OCI-M1 (cell line): ENCODE measurements at regions not wholly inside any gene's neighbourhood (a gene's known extent, or its start where the extent isn't known, plus 50 kb on each side); places are given as distances from the start of the nearest gene placed in this dataset.
"Not testable (repeated sequence)": the region's sequence is repeated elsewhere in the genome, so short reads cannot be mapped to it uniquely, and the experiment has no call there.

Experiments
- DNase-seq: peaks from one replicate; lab custom pipeline; 2025; lab: John Stamatoyannopoulos, UW

GRCh38 chr1:146715054-146715453 lies 223.1 kb upstream of the NBPF12 start:
- DNase-seq: not testable (repeated sequence)

GRCh38 chr1:146710838-146711521 lies 227.1 kb upstream of the NBPF12 start:
- peak; percentile 48 for DNase-seq

DNA sequence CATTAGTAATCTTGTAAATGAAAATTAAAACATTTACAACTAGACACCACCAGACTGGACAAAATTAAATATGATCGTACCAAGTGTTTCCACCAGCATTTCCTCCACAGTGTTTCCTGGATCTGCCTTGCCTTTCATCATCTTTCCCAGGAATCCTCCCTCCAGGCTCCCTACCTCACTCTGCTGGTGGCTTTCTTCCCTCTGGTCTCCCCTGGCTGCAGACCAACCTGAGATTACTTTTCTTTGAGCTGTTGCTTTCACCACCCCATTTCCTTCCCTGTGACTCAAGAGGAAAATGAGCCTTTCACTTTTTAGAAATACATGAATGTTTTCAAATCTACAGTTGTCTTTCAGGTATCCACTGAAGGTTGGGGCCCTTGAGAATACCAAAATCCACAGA lies 228.8 kb upstream of the NBPF12 start:
- not testable (repeated sequence) for DNase-seq

GRCh38 chr1:146704162-146704724 lies 233.9 kb upstream of the NBPF12 start:
- not testable (repeated sequence) for DNase-seq

DNA sequence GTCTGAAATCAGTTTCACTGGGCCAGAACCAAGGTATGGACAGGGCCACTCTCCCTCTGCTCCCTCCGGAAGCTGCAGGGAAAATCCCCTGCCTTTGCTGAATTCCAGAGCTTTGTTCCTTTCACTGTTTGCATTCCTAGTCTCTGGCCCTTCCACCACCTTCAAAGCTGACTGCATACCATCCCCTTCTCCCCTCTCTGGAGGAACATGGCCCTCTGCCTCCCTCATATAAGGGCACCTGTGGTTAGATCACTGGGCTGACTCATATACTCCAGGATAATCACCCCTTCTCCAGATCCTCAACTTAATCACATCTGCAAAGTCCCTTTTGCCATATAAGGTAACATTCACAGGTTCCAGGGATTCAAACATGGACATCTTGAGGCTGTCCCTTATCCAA lies 236.8 kb upstream of the NBPF12 start:
- not testable (repeated sequence) for DNase-seq

DNA sequence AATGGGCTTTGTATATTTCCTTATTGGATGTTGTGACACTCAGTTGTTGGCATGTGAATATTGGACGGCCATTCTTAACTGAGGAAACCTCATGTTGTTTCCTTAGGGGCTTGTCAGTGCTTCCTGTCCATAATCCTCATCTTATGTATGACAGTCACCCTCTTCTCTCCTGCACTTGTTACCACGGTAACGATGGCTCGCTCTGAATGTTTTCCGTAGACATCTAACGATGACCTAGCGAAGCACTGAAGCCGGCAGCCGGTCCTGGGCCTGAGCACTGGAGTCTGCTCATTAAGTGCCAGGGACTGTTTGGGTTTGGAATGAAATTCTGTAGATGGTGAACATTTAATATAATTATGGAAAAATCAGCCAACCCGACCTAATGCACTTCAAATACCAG lies 242.7 kb upstream of the NBPF12 start:
- not testable (repeated sequence) for DNase-seq

- not testable (repeated sequence) for DNase-seq
These were observed 246.3 kb upstream of the NBPF12 start for GRCh38 chr1:146691798-146692197.

GRCh38 chr1:146688893-146689292 lies 249.2 kb upstream of the NBPF12 start:
- not testable (repeated sequence) for DNase-seq

DNA sequence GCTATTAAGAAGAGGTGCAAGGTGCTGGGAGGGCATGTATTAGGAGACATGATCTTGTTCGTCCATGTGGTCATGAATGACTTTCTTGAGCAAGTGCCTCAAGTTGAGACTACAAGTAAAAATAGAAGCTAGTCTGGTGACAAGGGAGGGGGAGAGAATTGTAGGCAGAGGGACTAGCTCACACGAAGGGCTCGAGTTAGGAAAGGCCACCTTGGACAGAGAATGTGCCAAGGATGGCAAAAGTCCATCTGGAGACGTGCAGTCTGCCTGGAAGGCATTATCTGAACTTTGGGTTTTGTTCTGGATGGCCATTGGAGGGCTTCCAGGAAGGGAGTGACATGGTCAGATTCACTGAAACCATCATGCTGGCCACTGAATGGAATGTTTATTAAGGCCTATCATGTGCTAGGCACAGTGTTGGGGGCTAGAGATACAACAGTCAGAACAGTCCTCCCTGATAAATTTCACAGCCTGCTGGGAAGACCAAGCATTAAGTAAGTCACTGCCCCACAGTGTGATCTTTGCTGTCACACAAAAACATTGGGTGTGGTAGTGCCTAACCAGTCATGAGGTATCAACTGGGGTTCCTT lies 251.3 kb upstream of the NBPF12 start:
- not testable (repeated sequence) for DNase-seq

DNA sequence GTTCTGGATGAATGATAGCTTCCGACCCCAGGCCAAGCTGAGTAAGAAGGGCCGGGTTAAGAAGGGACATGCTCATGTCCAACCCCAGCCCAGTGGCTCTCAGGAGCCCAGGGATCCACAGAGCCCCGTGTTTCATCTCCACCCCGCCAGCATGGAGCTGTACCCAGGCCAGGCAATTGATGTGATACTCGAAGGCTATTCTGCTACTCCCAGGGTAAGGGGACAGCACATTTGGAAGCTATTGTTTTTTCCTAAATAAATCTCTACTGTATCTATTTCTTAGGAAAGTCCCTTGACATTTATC lies 255.0 kb upstream of the NBPF12 start:
- DNase-seq: not testable (repeated sequence)

DNA sequence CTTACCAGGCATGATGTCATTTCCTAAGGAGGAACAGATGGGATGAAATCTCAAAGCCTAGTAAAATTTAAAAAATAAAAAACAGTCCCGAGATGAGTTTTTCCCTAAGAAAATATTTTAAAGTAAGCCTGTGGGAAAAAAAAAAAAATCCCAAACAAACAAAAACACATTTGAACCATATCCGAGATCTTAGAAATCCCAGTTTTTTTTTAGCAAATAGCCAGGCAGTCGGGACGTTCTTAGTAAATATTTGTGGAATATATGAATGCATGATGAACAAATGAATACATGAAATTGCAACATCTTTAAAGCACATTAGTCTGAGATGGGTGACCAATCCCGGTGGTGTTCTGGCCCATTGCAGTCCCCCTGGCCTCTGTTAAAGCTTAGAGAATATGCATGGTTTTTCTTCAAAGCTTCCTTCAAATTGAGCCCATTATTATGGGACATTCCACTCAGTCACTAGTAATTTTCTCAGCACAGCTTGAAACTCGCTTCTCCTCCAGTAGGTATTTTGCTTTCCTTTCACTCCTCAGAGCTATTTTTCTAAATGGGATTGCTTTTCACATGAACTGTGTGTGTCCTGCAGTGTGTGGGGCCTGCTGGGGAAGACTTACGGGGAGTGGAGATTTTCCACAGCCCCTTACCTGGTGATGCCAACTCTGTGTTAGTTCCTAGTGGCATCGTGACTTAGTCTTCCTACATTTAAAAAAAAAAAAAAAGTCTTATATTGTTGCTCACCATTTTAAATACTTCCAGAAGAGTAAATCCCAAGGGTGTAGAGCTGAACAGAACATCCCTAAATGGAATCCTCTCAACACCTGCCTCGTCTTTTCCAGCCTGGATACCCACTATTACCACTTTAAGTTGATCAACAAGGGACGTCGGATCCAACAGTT lies 255.6 kb upstream of the NBPF12 start:
- not testable (repeated sequence) for DNase-seq

- DNase-seq: peak; percentile 67
These were observed 264.3 kb upstream of the NBPF12 start for GRCh38 chr1:146673729-146674299.

- not testable (repeated sequence) for DNase-seq
These were observed 265.5 kb upstream of the NBPF12 start for GRCh38 chr1:146672608-146673007.

GRCh38 chr1:146671588-146671987 lies 266.5 kb upstream of the NBPF12 start:
- not testable (repeated sequence) for DNase-seq

- not testable (repeated sequence) for DNase-seq
These were observed 267.1 kb upstream of the NBPF12 start for GRCh38 chr1:146670832-146671566.

- not testable (repeated sequence) for DNase-seq
These were observed 271.8 kb upstream of the NBPF12 start for GRCh38 chr1:146666275-146666674.

GRCh38 chr1:146660242-146660641 lies 277.9 kb upstream of the NBPF12 start:
- not testable (repeated sequence) for DNase-seq

DNA sequence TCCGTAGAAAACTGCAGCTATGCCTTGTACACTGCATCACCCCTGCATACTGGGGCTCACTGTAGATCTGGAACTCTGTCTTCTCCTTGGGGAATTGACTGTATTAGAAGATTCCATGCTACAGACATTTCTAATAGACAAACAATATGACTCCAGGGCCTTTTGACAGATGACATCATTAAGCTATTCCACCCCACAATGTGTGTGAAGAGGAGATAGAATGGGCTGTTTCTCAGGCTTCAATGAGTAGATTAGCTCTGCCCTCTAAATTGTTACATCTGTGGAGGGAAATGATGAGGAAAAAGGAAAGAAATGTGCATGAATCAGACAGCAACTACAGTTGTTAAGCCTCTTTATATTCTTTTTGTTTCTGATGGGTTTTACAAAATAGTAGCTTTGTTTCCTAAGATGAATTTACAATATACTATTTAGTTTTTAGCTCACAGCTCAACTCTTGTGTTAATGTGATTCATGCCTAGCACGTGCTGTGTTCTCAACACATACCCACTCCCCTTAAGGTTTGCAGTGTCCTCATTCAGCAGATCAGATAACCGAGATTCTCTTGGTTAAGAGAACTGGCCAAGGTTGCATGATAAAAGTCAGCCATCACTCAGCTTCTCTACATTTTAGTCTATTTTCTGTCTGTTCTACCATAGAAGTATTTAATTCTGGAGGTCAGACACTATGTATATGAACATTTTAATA lies 281.6 kb upstream of the NBPF12 start:
- not testable (repeated sequence) for DNase-seq

DNA sequence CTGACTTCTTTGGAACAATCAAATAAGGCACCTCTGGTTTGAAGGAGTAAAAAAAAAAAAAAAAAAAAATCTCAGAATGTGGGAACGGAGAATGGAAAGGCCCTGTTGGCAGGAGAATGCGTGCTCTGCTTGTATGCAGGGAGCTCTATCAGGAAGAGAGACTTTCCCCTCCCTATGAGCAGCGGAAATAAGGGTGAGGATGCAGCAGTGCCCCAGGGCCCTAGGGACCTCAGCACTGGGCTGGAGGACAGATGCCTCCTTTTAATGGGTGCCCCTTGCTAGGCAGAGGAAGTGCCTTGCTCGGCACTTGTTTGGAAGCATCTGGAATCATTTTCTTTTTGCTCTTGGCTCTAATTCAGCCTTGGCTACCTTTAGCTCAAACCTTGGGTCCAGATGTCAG lies 283.4 kb upstream of the NBPF12 start:
- DNase-seq: not testable (repeated sequence)

GRCh38 chr1:146645978-146646604 lies 292.0 kb upstream of the NBPF12 start:
- DNase-seq: not testable (repeated sequence)
